Fibroblast of the aortic adventitia (primary cell): ENCODE measurements at regions not wholly inside any gene's neighbourhood (a gene's known extent, or its start where the extent isn't known, plus 50 kb on each side); places are given as distances from the start of the nearest gene placed in this dataset.

ENCODE experiments used
- DNase-seq: peaks from one replicate; pipeline ENCODE4 v3.0.0-alpha.2; 2010; ENCODE audit warnings: low read depth
- H3K4me3 ChIP-seq: 2 replicates; pipeline ENCODE4 v1.5.1; 2011; ENCODE audit warnings: low read depth, mild to moderate bottlenecking, control low read depth, low read length, moderate library complexity
- CTCF ChIP-seq: IDR thresholded peaks from 2 replicates; pipeline ENCODE4 v1.5.1; 2011; ENCODE audit warnings: mild to moderate bottlenecking, low read length, control low read depth, inconsistent platforms; ENCODE audit not compliant: insufficient read depth

GRCh38 chr9:13386316-13386715 lies 106.8 kb upstream of the MPDZ start:
- no peak for TF ChIP-seq CTCF
- H3K4me3 ChIP-seq = no peak overlapping the region
- no peak for DNase-seq

DNA sequence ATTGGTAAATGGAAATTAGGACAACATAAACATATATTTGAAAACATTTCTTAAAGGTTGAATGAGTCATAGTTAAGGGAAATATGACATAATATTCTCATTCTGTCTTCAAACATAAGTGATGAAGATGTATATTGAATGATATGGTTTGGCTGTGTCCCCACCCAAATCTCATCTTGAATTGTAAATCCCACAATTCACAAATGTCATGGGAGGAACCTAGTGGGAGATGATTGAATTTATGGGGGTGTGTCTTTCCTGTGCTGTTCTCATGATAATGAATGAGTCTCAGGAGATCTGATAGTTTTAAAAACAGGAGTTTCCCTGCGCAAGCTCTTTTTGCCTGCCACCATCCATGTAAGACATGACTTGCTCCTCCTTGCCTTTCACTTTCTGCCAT lies 104.4 kb upstream of the MPDZ start:
- H3K4me3 ChIP-seq = no peak overlapping the region
- DNase-seq = no peak
- TF ChIP-seq CTCF = no peak

GRCh38 chr9:13383216-13383615 lies 103.7 kb upstream of the MPDZ start:
- no peak overlapping the region for H3K4me3 ChIP-seq
- DNase-seq = no peak
- TF ChIP-seq CTCF = no peak

DNA sequence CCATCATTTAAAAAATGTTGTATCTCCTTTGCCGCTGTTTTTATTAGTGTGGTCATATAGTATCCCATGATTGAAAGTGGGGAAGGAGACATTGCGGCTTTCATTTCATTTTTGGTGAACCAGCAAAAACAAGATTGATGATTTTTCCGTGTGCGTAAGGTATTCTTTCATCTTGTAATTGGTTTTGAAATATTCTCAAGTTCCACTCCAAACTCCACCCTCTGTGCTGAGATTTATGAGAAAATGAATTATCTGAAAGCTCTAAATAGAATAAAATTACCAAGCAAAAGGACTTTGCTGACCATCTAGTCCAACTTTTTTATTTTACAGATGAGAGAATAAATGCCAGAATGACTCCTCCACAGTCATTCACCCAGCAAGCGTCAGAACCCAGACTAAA lies 103.1 kb upstream of the MPDZ start:
- no peak for TF ChIP-seq CTCF
- no peak overlapping the region for H3K4me3 ChIP-seq
- DNase-seq = peak; percentile 24

GRCh38 chr9:13380903-13381302 lies 101.4 kb upstream of the MPDZ start:
- TF ChIP-seq CTCF = no peak
- no peak for DNase-seq
- H3K4me3 ChIP-seq = no peak overlapping the region

DNA sequence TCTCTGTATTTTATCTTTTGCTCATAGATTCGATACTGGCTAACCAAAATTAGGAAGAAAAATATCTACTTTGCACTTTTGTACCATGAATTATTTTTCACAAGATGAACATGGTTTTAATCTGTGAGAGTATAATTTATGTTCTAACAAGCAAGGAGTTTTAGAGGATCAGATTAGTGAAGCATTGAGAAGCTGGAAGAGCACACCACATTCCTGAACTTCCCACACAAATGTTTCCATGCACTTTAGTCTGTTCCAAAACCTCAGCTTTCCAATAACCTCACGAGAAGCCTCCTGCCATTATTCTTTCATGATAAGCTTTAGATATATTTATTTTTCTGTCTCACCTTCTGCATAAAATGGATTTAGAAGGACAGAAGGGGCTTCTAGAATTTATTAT lies 98.7 kb upstream of the MPDZ start:
- peak; percentile 91 for DNase-seq
- TF ChIP-seq CTCF = no peak
- H3K4me3 ChIP-seq = no peak overlapping the region

DNA sequence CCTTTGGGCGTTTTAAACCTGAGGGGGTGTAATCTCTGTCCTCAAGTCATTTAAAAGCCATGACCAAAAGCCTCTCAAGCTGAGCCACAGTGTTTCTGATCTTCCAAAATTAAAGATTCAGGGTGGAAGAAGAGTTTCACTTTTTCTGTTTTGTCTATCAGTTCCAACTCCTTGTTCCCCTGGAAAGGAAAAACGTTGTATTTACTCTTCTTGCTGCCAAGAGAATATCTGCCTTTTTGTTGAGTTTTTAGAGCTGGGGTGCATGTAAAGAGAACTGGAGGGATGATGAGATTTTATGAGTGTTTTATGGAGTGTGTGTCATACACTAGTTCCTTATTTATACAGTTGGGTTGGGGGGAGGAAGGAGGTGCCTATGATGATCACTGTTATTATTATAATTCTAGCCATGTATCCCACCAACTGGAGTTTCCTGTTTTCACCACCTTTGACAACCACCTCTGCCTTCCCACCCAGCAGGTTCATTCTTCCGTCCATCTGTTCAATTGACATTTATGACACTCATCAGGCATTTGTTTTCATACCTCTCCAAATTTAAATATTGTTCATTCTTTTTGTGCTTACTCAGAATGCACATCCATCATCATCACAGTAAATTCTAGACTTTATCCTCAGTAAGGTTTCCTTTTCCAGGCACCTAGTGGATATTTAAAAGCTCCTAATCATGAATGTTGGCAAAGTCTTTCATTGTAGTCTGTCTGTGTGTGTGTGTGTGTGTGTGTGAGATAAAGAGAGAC lies 97.9 kb upstream of the MPDZ start:
- H3K4me3 ChIP-seq = no peak overlapping the region
- no peak for TF ChIP-seq CTCF
- peak; percentile 70 for DNase-seq
